GM23248 (cell line): ENCODE measurements at regions not wholly inside any gene's neighbourhood (a gene's known extent, or its start where the extent isn't known, plus 50 kb on each side); places are given as distances from the start of the nearest gene placed in this dataset.

Experiments
- EZH2 ChIP-seq: fragments of 200-600 bp; sonication (generic); IDR thresholded peaks from 2 replicates; pipeline ENCODE4 v1.6.1; 2018; ENCODE audit warnings: antibody characterized with exemption, mild to moderate bottlenecking; ENCODE audit not compliant: insufficient read depth, poor library complexity, severe bottlenecking
- EZH2phosphoT487 ChIP-seq: fragments of 200-600 bp; sonication (generic); IDR thresholded peaks from 2 replicates; pipeline ENCODE4 v1.6.1; 2018; ENCODE audit warnings: antibody characterized with exemption, moderate library complexity, mild to moderate bottlenecking, low read depth; ENCODE audit not compliant: insufficient read depth

GRCh38 chr4:107120661-107121060 is 84.5 kb upstream of the DKK2 start:
- TF ChIP-seq EZH2phosphoT487 = no peak
- no peak for TF ChIP-seq EZH2
